Esophagus squamous epithelium (tissue), 5 donors: ENCODE measurements at regions not wholly inside any gene's neighbourhood (a gene's known extent, or its start where the extent isn't known, plus 50 kb on each side); places are given as distances from the start of the nearest gene placed in this dataset.

ENCODE experiments used
- DNase-seq: peaks from one replicate; lab custom pipeline; 2025; lab: John Stamatoyannopoulos, UW
- H3K27ac ChIP-seq, 4 donors: fragments of 200-600 bp; sonication (generic); one replicate each; pipeline ENCODE4 v1.5.1; 2016 to 2019; ENCODE audit warnings: mild to moderate bottlenecking in 1 of 4
- H3K27me3 ChIP-seq, 4 donors: fragments of 200-600 bp; sonication (generic); 1 replicate in 3 of 4; 2 replicates in 1 of 4; pipeline versions ENCODE4 v1.5.1 to v1.6.0; 2017 to 2021; ENCODE audit warnings: antibody characterized with exemption in 1 of 4
- H3K36me3 ChIP-seq, 3 donors: fragments of 200-600 bp; sonication (generic); one replicate each; pipeline ENCODE4 v1.5.1; 2016 to 2019
- H3K4me1 ChIP-seq, 3 donors: fragments of 200-600 bp; sonication (generic); one replicate each; pipeline ENCODE4 v1.5.1; 2017 to 2019
- H3K4me3 ChIP-seq, 4 donors: fragments of 200-600 bp; sonication (generic); 1 replicate in 3 of 4; 2 replicates in 1 of 4; pipeline ENCODE4 v1.5.1; 2016 to 2019; ENCODE audit warnings: mild to moderate bottlenecking in 2 of 4, moderate library complexity in 1 of 4
- H3K9me3 ChIP-seq, 3 donors: fragments of 200-600 bp; sonication (generic); one replicate each; pipeline ENCODE4 v1.5.1; 2016 to 2019
- POLR2A ChIP-seq, 4 donors: fragments of 450-650 bp; IDR thresholded peaks; one replicate each; pipeline ENCODE4 v1.6.1; 2017; ENCODE audit warnings: antibody characterized with exemption in 4 of 4, mild to moderate bottlenecking in 4 of 4, moderate library complexity in 3 of 4
- WGBS, 2 donors: methylation state at CpG; one replicate each; pipeline ENCODE4 v1.1.5; 2018; 5-methylcytosine and 5-hydroxymethylcytosine counted together
- intact Hi-C: fragments of 100-400 bp; cut with DNase I; formaldehyde crosslinking; loops from one replicate; pipeline ENCODE4 v1.15.0; 2022
- TF ChIP-seq, protein P1 (sequence below), 6 experiments: fragments of 450-650 bp in 4 of 6; fragments of 200-600 bp in 2 of 6; sonication (generic) in 2 of 6; IDR thresholded peaks; one replicate each; pipeline ENCODE4 v1.5.1; 2016 to 2019; ENCODE audit warnings: antibody characterized with exemption in 6 of 6, mild to moderate bottlenecking in 4 of 6, moderate library complexity in 4 of 6
- donor health status: DM: yes; HTN: yes; CAD: no.

DNA sequence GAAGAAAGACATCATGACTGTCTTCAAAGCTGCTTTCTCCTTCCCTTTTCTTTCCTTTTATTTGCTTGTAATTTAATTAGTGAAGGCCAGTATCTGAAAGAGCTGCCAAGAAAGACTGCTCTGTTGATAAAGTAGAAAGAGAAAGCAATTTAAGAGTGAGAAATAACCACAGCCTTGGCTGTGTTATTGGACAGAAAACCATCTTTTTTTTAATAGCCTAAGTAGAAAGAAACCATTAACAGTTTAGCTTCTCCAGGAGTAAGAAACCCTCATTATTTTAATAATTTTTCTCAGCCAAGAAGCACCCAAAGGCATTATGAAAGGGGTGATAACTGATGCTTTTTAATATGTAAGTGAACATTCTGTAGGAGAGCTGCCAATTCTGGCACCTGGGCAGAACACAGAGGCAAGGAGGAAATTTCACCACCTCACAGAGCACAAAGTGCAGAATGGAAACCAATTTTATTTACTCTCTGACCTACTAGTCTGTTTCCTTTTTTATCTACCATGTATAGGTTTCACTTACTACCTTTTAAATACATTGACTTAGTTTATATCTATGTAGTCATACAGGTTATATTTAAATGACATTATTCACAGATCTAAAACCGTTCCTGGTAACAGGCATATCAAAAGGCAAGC is 703.2 kb downstream of the MRPL39 start:
- Histone ChIP-seq H3K9me3 (no peaks in the 10 kb centered on the region), H3K36me3 (no peaks in the 10 kb centered on the region), H3K27me3 (no peaks in the 10 kb centered on the region), H3K27ac (no peak overlapping the region), H3K4me1 (peaks cover 0 to 6% (median 0%) of the 10 kb centered on the region in 3 donors), H3K4me3 (no peak overlapping the region)
- 19 to 52% methylated on average over 1 of the region's 1 CpG for WGBS, 2 donors
- DNase-seq, result no peak
- no peak for TF ChIP-seq POLR2A (IDR thresholded peaks at IDR 0.05)
- TF ChIP-seq, protein P1, sequence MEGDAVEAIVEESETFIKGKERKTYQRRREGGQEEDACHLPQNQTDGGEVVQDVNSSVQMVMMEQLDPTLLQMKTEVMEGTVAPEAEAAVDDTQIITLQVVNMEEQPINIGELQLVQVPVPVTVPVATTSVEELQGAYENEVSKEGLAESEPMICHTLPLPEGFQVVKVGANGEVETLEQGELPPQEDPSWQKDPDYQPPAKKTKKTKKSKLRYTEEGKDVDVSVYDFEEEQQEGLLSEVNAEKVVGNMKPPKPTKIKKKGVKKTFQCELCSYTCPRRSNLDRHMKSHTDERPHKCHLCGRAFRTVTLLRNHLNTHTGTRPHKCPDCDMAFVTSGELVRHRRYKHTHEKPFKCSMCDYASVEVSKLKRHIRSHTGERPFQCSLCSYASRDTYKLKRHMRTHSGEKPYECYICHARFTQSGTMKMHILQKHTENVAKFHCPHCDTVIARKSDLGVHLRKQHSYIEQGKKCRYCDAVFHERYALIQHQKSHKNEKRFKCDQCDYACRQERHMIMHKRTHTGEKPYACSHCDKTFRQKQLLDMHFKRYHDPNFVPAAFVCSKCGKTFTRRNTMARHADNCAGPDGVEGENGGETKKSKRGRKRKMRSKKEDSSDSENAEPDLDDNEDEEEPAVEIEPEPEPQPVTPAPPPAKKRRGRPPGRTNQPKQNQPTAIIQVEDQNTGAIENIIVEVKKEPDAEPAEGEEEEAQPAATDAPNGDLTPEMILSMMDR (IDR thresholded peaks at IDR 0.05), result no peak
- intact Hi-C loops, result no loop called here

DNA sequence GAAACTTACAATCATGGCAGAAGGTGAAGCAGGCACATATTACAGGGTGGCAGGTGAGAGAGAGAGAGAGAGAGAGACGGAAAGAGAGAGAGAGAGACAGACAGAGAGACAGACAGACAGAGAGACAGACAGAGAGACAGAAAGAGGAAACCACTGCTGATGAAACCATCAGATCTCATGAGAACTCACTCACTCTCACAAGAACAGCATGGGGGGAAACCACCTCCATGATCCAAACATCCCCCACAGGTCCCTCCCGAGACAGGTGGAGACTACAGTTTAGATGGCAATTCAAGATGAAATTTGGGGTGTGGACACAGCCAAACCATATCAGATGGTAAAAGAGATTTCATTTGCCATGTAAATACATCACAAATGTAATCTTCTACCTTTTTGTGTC is 708.1 kb downstream of the MRPL39 start:
- Histone ChIP-seq H3K27me3 (no peaks in the 10 kb centered on the region), H3K36me3 (no peaks in the 10 kb centered on the region), H3K4me3 (no peak overlapping the region), H3K4me1 (peaks cover 0 to 6% (median 0%) of the 10 kb centered on the region in 3 donors), H3K9me3 (no peaks in the 10 kb centered on the region), H3K27ac (no peak overlapping the region)
- intact Hi-C loops, result no loop called here
- no peak for DNase-seq
- TF ChIP-seq POLR2A (IDR thresholded peaks at IDR 0.05), result no peak
- TF ChIP-seq, protein P1 (IDR thresholded peaks at IDR 0.05), result no peak
- 78 to 94% methylated on average over 2 of the region's 2 CpGs for WGBS, 2 donors

DNA sequence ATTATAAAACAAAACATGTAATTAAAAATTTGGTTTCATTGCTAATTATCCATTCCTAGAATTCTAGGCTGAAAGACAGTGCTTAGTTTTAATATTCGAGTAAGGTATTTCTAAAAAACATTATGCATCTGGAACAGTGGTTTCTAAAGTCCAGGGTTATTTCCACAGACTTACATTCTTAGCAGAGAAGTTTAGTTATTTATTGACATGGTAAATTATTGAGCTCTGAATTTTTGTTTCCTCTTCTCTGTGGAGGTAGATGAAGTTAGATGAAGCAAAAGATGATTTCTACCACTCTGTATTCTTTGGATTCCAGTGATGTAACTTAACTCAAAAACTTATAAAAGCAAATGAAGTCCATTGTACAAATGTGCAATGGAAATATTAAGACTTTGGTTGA is 709.4 kb downstream of the MRPL39 start:
- H3K4me1 ChIP-seq, result peaks cover 0 to 6% (median 0%) of the 10 kb centered on the region in 3 donors
- DNase-seq, result no peak
- no peak overlapping the region for H3K4me3 ChIP-seq
- H3K27me3 ChIP-seq, result no peaks in the 10 kb centered on the region
- no peaks in the 10 kb centered on the region for H3K9me3 ChIP-seq
- H3K27ac ChIP-seq, result no peak overlapping the region
- 69 to 71% methylated on average over 1 of the region's 1 CpG for WGBS, 2 donors
- intact Hi-C loops, result no loop called here
- TF ChIP-seq, protein P1 (IDR thresholded peaks at IDR 0.05), result no peak
- TF ChIP-seq POLR2A (IDR thresholded peaks at IDR 0.05), result no peak
- no peaks in the 10 kb centered on the region for H3K36me3 ChIP-seq

DNA sequence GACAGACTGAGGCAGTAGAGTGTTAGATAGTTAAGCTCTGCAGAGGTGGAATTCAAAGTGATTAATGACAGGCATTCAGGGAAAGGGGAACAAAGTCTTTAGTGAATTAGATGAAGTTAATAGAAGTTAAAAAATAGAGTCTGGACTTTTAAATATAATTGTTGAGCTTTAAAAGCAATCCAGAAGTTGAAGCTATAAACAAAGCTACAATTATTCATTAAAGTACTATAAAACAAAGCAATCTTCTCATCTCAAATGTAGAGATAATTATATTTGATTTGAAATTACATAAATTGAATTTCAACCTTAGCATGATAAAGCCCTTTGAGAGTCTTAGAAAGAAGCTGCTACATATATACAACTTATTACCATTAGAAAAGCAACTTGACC is 710.6 kb downstream of the MRPL39 start:
- H3K4me3 ChIP-seq, result no peak overlapping the region
- no peak overlapping the region for H3K27ac ChIP-seq
- TF ChIP-seq POLR2A (IDR thresholded peaks at IDR 0.05), result no peak
- TF ChIP-seq, protein P1 (IDR thresholded peaks at IDR 0.05), result no peak
- no peaks in the 10 kb centered on the region for H3K9me3 ChIP-seq
- no peaks in the 10 kb centered on the region for H3K4me1 ChIP-seq
- no peaks in the 10 kb centered on the region for H3K27me3 ChIP-seq
- intact Hi-C loops, result no loop called here
- no peaks in the 10 kb centered on the region for H3K36me3 ChIP-seq
- DNase-seq, result no peak

DNA sequence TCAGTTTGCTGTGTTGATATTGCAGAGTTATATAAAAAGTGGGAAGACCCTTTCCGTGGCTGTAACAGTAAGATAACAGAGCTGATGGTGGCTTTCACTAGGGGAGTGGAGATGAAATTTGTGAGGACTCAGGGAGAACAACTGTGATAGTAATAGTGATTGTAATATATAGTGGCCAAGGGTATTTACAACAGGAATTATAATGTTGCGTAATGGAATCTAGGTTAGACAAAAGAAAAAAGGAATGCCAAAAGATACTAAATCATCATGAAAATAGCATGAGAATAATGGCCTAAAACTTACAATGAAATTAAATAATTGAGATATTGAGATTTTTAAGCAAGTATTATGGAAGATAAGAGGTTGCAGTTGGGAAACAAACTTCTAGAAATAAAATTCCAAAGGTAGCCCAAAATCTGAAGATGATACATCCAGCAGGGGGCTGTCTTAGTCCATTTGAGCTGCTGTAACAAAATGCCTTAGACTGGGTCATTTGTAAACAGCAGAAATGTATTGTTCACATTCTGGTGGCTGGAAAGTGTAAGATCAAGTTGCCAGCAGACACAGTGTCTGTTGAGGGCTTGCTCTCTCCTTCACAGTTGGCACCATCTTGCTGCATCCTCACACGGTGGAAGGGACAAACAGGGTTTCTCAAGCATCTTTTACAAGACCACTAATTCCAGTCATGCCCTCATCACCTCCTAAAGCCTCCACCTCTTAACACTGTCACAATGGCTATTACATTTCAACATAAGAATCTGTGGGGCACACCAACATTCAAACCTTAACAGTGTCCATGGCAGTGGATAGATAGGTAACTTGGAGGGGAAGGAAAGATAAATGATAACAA is 711.2 kb downstream of the MRPL39 start:
- Histone ChIP-seq H3K4me1 (no peaks in the 10 kb centered on the region), H3K4me3 (no peak overlapping the region), H3K27ac (no peak overlapping the region), H3K36me3 (no peaks in the 10 kb centered on the region), H3K27me3 (no peaks in the 10 kb centered on the region), H3K9me3 (no peaks in the 10 kb centered on the region)
- TF ChIP-seq, protein P1 (IDR thresholded peaks at IDR 0.05), result peak; percentile 22 to 62 (median 38)
- no peak for TF ChIP-seq POLR2A (IDR thresholded peaks at IDR 0.05)
- DNase-seq, result no peak
- 69 to 79% methylated on average over 3 of the region's 3 CpGs for WGBS, 2 donors
- intact Hi-C loops, result no loop called here
